NCI-H2227 (cell line): ENCODE measurements at regions not wholly inside any gene's neighbourhood (a gene's known extent, or its start where the extent isn't known, plus 50 kb on each side); places are given as distances from the start of the nearest gene placed in this dataset.

Experiments
- DNase-seq: peaks from one replicate; lab custom pipeline; 2025; ENCODE audit not compliant: unreplicated experiment; lab: John Stamatoyannopoulos, UW

DNA sequence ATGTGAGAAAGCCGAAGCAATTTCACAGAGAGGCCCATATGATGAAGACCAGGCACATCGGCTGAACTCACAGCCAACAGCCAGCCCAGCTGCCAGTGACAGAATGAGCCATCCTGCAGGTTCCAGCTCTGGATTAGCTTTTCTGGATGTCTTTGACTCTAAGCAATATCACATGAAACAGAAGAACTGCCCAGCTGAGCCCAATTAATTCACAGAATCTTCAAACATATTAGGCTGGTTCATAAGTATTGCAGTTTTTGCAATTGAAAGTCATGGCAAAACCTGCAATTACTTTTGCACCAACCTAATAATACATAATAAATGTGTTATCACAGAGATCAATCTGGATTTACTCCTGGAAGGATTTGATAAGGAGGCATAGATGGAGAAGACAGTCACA lies 299.9 kb downstream of the RAB28 start:
- DNase-seq = no peak

DNA sequence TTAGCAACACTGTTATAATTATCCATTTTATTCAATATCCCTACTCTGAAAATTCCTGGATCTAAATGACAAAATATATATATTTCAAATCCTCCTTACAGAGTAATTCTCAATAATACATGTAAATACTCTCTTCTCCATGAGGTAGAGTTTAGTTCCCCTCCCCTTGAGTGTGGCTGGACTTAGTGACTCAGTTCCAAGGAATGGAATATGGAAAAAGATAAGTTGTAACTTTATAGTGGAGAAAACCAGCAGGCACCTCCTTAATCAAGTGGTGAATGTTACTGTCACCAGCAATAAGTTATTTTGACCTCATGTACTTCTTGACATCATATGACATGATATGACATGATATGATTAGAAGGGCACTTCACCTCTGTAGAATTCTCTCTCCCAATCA lies 302.0 kb downstream of the RAB28 start:
- DNase-seq = no peak

DNA sequence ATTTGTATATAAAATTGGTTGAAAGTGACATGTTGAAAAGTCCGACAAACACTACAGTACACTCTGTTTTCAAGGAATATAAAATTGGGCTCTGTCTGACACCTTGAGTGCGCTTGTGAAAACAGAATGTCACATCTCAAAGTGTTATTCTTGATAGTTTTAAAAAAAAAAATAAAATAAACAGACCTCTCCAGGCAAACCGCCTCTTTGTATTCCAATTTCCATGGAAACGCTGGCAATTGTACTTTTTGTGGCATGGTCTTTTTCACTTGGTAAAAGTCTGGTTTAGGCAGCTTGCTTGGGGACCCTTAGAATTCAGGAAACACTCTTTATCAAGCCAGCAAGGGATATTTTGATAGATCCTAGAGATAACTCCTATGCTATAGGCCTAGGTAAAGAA lies 302.5 kb downstream of the RAB28 start:
- no peak for DNase-seq

DNA sequence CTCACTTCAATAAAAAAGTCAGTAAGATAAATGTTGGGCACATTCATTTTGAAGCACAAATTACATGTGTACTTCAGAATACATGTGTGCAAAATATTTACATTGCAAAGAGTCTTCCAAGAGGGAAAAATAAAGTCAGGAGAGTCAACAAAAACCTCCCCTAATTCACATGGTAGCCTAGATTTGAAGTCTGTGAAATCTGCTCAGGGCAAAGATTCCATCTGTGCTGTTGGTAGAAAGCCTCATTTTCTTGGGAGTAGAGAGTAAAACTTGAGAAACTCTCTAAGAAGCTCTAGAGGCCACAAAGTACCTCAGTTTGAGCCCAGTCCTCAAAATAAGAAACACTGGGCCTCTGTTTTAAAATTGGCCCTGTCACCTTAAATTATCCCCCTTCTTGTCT lies 303.4 kb downstream of the RAB28 start:
- DNase-seq = no peak

DNA sequence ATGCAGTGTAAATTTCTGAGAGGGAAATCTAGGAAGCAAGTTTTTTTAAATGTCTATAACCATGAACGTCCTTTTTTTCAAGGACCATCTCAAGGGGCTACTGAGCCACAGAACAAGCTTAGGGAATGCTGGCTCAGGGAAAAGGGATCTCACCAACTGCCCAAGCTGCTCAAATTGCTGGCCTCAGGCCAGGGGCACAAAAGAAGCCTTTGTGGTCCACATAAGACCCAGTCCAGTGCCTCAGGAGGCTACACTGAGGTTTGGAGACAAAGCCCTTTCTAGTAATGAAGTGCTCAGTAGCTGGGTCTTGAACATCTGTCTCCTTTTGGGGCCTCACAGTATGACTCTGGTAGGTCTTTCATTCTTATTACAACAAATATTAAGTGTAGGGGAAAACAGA lies 305.5 kb downstream of the RAB28 start:
- no peak for DNase-seq

DNA sequence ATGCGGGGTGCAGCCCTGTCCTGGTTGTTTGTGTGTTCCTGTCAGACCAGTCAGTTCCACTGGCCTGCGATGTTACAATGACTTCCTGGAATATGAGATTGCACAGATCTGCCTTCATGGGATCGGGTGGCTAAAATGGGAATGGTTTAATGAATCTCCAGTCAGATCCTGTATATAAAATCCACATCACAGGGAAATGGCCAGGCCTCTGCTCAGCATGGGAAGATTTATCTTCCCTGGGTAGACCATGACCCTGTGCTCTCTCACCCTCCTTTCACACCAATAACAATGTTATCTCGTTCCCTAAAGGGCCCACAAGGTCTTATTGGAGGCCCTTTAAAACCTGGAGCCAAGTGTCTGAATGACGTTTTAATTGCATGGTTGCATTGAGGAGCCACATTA lies 307.4 kb downstream of the RAB28 start:
- DNase-seq = no peak

DNA sequence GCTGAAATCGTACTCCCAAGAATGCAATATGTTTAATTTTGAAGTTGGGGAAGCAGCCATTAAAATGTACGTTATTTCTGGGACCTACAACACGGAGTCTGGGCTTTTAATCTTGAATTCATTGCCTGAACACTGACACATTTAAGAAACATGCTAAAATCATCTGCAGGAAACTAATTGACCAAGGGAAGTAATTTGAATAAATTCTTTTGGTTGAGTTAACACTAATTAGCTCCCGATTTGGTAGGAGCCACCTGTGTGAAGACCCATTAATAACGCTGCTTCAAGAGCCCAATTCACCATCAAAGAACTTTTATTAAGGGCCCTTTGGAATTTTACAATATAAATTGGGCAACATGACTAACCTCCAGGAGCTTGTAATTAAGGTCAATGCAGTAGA lies 309.2 kb downstream of the RAB28 start:
- no peak for DNase-seq

DNA sequence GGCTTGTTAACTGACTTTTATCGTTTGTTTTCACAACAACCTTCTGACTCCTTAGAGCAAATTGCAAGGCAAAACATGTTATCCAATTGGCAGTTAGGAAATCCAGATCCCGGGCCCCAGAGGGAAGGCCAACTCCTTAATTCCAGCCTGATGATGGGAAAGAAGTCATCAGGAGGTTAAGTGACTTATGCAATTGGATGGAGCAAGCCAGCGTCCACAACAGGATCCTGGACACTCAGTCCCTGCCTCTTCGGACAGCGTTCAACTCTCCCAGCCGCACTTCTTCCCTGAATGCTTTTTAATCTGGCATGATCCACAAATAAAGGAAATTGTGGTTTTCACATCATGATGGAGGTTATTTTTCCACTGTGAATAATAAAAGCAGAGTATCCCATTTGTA lies 310.1 kb downstream of the RAB28 start:
- no peak for DNase-seq

DNA sequence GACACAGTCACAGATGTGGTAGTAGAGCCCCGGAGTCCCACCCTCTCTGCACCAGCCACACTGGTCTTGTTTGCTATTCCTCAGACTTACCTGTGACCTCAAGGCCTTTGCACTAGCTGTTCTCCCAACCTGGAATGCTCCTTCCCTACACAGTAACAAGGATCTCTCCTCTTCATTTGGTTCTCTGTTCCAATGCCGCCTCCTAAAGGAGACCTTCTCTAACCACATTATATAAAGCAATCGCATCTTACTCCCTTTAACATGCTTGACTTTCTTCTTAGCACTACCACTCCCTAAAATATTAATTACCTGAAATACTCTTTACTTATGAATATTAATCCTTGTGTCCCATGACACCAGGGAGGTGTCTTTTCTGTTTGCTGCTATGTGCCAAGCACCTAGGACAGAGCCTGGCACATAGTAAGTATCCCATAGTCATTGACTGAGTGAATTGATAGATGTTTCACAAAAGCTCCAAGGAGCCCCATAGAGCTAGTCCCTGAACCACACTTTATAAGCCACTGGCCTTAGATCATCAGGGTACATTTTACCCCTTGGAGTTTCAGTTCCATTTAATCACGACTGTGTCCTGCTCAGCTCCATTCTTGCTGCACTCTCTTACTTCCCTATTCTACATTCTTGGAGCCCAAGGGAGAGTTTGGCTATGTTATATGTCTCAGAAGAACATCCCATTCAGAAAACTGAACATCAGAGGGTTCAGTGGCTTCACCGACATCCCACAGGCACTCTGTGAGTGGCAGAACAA lies 312.7 kb downstream of the RAB28 start:
- no peak for DNase-seq

DNA sequence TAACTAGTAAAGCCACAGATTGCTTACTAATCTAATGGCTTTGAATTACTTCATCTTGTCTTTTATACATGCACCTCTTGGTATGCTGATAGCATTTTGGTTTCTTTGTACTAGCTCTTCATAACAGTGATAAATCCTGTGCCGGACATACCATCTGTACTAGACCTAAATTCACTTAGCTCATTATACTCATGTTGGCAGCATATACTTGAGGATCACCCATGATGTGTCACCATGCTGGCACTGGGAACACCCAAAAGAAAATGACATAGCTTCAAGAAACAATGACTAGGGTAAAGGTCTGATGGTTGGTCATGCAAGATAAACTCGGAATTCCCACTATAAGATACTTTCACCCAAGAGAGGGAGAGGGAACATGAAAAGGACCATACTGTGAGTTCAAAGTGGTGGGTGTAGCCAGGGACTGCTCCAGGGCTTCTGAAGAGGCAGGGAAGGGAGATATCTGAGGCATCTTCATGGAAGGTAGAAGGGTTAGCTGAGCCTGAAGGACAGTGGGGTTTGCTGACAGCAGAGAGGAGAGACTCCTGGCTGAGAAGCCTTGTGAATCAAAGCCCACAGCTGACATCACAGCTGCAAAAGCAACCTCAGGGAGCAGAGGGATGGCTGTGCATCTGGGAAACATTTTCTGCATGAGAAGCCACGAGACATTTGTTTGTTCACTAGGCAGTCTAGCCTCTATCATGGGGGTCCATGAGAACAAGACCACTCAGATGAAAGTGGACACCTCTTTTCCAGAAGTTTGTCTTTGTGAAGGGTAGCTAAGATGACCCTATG lies 314.2 kb downstream of the RAB28 start:
- DNase-seq = no peak

DNA sequence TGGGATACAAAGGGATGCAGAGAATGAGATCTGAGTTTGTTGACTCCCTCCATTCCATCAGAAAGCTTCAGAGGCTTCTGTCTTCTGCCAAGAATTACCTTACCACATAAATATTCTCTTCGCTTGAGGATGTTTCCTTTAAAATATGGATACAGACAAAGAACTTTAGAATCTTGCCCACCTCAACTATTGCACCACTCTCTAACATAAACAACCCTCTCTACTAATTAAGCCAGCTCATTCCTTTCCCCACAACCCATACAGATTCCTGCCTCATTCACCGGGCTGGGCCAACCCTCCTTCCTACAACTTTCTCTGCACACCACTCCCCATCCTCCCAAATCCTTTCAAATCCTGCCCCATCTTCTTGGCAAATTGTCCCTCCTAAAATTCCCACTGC lies 315.8 kb downstream of the RAB28 start:
- no peak for DNase-seq

DNA sequence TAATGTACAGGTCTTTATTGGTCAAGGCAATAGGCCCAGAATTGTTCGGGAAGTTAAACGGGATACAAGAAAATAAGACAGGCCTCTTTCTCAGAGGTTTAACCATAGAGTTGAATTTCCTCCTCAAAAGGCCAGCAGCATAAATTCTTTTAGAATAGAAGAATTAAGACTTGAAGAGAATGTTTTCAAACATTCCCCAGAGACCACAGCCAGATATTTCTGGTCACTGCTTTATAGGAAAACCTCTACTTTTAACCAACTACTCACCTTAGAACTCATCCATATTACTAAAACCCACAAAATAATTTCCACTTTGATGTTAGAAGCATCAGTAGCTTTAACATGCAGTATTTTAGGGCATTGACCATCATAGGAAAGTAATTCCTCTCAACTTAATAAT lies 317.9 kb downstream of the RAB28 start:
- DNase-seq = no peak

DNA sequence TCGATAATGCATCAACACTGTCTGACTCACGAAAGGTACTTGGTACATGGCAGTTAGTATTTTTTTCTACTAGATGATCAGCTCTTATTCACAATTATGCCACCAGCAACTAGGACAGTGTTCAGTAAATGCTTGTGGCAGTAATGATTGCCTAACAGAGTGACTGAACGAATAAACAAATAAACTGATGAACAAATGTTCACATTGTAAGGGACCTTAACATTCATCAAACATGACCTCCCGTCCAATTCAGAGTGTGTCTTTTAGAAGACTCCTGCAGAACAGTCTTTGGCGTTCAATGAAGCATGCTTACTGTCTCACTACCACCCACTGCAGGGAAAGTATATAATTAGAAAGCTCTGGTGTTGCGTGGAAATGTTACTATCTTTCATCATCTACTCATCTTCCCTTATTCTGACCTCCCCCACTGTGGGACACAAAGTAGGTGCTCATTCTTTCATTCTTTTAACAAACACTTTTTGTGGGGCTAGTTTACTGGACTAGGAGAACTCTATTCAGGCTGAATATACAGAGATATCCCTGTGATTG lies 319.3 kb downstream of the RAB28 start:
- no peak for DNase-seq

DNA sequence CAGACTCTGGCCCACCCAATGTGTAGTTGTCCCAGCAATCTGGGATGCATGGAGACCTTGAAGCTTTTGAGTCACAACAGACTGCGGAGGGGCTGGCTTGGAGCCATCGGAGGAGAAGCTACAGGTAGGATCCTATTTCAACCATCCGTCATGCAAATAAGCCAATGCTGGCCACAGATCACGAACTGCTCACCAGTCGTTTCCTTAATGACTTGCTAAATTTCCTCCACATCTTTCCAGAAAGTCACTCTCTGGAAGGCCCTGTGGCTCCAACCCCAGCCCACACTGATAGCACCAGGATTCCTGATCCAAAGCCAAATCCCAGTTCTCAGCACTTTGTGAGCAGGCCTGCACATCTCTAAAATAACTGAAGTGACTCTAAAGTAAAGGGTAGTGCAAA lies 321.3 kb downstream of the RAB28 start:
- DNase-seq = no peak

DNA sequence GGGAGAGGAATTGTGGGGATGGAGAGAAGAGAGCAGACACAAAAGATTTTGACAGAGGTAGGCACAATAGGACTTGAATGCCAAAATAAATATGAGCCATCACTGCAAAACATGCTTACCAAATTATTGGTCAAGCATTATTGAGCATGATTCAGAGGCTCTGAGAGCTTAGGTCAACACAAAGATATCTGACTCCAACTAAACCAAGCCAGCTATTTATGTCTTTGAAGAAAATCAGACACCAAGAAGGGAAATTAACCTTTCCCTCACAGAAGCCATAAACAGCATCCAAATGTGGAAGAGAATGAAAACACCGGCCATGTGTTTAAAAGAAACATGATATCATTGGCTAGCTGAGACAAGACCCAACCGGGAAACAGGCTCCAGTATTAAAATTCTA lies 323.2 kb downstream of the RAB28 start:
- no peak for DNase-seq

DNA sequence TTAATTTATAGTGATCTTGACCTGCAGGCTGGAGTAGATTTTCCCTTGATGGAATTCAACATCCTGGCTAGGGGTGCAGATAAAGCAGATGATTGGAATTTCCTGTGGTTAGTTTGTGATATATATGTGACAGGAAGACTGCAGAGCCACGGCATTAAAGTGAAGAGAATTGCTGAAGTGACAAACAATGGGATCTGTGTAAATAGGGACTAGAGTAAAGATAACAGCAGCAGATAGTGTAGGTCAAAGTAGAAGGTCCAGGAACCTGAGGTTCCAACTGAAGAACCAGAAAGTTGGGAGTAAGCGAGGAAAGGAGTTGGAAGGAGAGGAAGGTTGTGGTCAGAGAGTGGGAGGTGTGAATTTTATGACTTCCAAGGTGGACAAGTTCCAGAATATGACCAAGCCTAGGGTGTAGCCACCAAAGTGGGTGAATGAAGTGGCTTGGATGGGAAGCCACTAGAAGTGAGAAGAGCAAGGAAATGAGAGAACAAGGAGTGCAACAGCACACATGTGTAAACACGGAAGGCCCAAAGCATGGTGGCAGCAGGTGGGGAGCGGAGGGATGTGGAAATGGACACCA lies 325.0 kb downstream of the RAB28 start:
- no peak for DNase-seq

DNA sequence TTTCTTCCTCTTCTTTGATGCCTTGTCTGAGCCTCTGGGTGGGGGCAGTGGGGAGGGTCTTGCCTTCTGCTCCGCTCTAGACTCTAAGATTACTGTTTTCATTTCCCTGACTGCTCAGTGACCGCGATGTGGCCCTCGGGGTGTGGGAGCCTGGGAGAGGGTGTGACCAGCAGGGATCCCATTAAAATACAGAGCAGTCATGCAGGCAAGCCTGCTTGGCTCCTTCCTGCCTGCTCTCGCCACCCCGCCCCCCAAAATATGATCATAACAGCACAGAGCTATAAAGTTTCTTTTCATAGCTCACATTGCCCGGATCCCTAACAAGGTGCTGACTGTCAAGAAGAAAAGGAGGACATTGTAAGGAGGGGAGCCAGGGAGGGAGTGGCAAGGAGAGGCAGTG lies 332.9 kb downstream of the RAB28 start:
- DNase-seq = no peak

DNA sequence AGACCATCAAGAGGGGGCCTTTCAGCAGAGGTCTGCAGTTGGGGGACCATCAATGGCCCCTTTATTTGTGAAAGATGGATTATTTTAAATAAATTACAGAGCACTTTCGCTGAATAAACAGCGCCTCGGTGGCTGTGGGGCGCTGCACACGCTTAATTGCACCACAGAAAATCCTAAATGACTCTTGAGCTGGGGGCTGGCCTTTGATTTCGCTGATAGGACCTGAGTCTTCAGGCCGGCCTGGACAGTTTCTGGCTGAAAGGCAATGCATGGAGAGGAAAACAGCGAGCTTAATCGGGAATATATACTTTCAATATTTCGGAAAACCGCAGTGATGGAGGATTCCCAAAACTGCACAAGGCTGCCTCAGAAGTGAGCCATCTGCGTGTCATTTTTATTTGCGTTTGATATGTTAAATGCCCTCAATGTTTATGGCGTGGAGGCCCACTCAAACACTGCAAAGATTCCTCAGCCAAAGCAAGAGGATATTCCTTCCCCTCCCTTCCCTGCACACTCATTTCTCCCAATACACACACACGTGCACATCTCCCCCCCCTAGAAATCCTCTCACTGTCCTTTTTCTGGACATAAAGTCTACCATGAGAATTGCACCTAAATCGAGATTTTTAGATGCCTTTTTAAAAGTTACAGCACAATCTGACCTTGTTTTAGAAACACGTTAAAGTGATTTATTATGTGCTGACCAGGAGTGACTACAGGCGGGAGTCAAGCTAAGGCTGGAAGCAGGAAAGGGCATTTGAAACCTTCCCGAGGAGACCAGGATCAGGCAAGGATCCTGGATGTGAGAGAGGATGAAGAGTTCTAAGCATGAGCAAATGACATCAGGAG lies 340.7 kb downstream of the RAB28 start:
- DNase-seq = no peak

DNA sequence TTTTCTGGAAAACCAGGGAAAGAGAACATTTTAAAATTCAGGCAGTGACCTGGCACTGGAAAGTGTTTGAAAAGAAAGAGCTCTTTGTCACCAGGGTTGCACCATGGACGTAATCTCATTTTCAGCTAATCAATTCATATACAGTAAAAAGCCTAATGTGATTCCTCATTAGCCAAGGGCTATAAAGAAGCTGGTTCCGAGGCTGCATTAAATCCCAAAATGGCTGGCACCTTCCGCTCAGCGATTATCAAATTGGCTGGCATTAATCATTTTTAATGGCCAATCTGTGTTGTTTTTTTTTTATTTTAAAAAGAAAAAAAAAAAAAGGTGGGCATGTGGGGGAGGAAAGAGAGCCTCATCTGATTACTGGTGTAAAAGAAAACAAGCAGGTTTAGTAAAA lies 341.4 kb downstream of the RAB28 start:
- DNase-seq = no peak

DNA sequence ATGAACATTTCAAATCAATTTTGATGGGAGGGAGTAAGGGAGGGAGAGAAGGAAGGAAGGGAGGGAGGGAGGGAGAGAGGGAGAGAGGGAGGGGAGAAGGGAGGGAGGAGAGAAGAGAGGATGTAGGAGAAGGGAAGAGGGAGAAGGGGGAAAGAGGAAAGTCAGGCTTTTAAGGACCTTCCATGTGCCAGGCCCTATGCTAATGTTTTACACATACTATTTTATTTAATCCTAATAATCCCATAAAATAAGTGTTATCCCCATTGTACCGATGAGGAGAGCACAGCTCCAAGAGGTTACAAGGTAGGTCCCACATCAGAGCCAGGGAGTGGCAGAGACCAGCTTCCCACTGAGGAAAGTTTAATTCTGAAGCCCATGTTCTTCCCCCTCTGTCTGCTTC lies 341.9 kb downstream of the RAB28 start:
- no peak for DNase-seq

DNA sequence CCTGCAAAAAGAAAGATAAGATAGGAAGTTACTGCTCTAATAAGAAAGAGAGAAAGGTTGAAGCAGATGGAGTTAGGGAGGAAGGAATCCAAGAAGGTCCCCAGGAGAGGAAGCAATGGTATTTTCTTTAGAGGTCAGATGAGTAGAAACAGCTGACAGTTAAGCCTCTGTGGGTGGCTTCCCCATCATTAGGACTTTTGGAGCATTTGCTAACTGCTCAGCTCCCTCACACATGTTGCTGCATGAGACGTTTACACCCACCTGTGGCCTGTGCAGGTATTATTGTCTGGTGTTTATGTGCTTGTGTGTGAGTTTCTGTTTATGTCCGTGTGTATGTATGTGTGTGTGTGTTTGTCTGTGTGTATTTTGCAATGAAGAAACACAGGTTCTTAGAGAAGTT lies 346.8 kb downstream of the RAB28 start:
- no peak for DNase-seq
